CD4-positive, alpha-beta T cell treated with Interleukin-1 beta for 1 hour (primary cell): ENCODE measurements at regions not wholly inside any gene's neighbourhood (a gene's known extent, or its start where the extent isn't known, plus 50 kb on each side); places are given as distances from the start of the nearest gene placed in this dataset.
"Not testable (repeated sequence)": the region's sequence is repeated elsewhere in the genome, so short reads cannot be mapped to it uniquely, and the experiment has no call there.

Experiments
- DNase-seq, 2 donors: peaks; one replicate each; pipeline ENCODE4 v3.0.0-alpha.2; 2020 to 2022

DNA sequence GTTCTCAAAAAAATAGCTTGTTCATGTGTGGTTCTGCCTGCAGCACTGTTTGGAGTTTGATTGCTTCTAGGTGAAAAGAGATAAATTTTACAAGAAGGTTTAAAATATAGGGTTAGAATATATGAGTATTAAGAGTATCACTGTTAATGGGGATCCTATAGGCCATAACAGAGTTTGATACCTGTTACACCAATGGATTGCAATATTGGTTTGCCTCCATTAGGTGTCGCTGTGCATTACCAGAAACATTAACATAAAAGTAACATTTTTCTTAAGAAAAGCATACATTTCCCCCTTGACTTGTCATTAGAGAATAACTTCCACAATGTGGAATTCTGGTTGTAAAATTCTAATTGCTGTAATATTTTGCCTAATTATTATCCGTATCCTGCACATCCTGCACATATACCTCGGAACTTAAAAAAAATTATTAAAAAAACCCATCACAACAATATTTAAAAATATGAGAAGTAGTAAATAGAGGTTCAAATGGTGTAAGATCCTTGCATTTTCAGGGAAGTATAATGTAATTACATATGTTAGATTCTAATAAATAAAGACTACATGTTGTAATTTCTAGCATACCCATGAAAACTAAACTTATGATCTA lies 63.0 kb downstream of the CYP4A11 start:
- DNase-seq: peak in 1 of 2 donors; percentile 23

DNA sequence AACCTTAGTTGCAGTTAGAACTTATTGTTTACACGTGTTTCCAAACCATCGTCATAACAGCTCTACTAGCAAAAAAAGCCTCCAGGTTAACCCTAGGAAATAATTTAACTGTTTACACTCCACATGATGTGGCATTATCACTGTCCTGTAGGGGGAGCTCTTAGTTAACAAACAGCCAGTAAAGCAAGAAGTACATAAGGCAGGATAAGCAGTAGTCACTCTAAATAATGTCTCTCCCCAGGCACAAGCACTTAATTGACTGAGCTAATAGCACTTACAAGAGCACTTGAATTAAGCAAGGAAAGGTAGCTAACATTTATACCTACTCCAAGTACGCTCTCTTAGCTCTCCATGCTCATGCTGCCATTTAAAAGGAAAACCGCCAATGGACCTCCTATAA lies 65.2 kb downstream of the CYP4A11 start:
- DNase-seq: not testable (repeated sequence)
